ENCODE measurements at regions not wholly inside any gene's neighbourhood (a gene's known extent, or its start where the extent isn't known, plus 50 kb on each side); places are given as distances from the start of the nearest gene placed in this dataset.

- Mint-ChIP-seq H3K4me1 (ENCODE audit: low read depth in 2 of 2) (no peaks in the 10 kb centered on the region), H3K27ac (no peak overlapping the region), H3K27me3 (no peaks in the 10 kb centered on the region), H3K9me3 (peaks cover 9 to 19% of the 10 kb centered on the region in 2 donors), H3K36me3 (ENCODE audit: insufficient read depth) (no peaks in the 10 kb centered on the region), H3K4me3 (no peak overlapping the region)
- ATAC-seq (replicated peaks): no peak
- no peak for DNase-seq
These were observed 111.5 kb upstream of the RBFOX1 start for GRCh38 chr16:7221157-7221556.

GRCh38 chr16:7218936-7219335 lies 113.7 kb upstream of the RBFOX1 start:
- Mint-ChIP-seq H3K27me3 (no peaks in the 10 kb centered on the region), H3K4me3 (no peak overlapping the region), H3K9me3 (peaks cover 14 to 32% of the 10 kb centered on the region in 2 donors), H3K27ac (no peak overlapping the region), H3K4me1 (ENCODE audit: low read depth in 2 of 2) (no peaks in the 10 kb centered on the region), H3K36me3 (ENCODE audit: insufficient read depth) (no peaks in the 10 kb centered on the region)
- no peak for ATAC-seq (replicated peaks)
- no peak for DNase-seq

- Mint-ChIP-seq H3K27ac (no peak overlapping the region), H3K36me3 (ENCODE audit: insufficient read depth) (no peaks in the 10 kb centered on the region), H3K27me3 (no peaks in the 10 kb centered on the region), H3K4me3 (no peak overlapping the region), H3K4me1 (ENCODE audit: low read depth in 2 of 2) (no peaks in the 10 kb centered on the region), H3K9me3 (peaks cover 14 to 32% of the 10 kb centered on the region in 2 donors)
- DNase-seq: no peak
- ATAC-seq (replicated peaks): no peak
These were observed 114.8 kb upstream of the RBFOX1 start for GRCh38 chr16:7217797-7218196.

GRCh38 chr16:7216719-7217118 lies 115.9 kb upstream of the RBFOX1 start:
- Mint-ChIP-seq H3K4me1 (ENCODE audit: low read depth in 2 of 2) (no peaks in the 10 kb centered on the region), H3K9me3 (peaks cover 16 to 32% of the 10 kb centered on the region in 2 donors), H3K27ac (no peak overlapping the region), H3K36me3 (ENCODE audit: insufficient read depth) (no peaks in the 10 kb centered on the region), H3K27me3 (no peaks in the 10 kb centered on the region), H3K4me3 (no peak overlapping the region)
- DNase-seq: no peak
- ATAC-seq (replicated peaks): no peak

- DNase-seq: no peak
- no peak overlapping the region for H3K27ac Mint-ChIP-seq
- H3K36me3 Mint-ChIP-seq (ENCODE audit: insufficient read depth): no peaks in the 10 kb centered on the region
- H3K9me3 Mint-ChIP-seq: peaks cover 10 to 27% of the 10 kb centered on the region in 2 donors
- no peak overlapping the region for H3K4me3 Mint-ChIP-seq
- no peaks in the 10 kb centered on the region for H3K4me1 Mint-ChIP-seq (ENCODE audit: low read depth in 2 of 2)
- H3K27me3 Mint-ChIP-seq: no peaks in the 10 kb centered on the region
- no peak for ATAC-seq (replicated peaks)
These were observed 120.9 kb upstream of the RBFOX1 start for GRCh38 chr16:7211781-7212180.

GRCh38 chr16:7209598-7209997 lies 123.0 kb upstream of the RBFOX1 start:
- Mint-ChIP-seq H3K4me1 (ENCODE audit: low read depth in 2 of 2) (no peaks in the 10 kb centered on the region), H3K27me3 (no peaks in the 10 kb centered on the region), H3K9me3 (peaks cover 13 to 20% of the 10 kb centered on the region in 2 donors), H3K27ac (no peak overlapping the region), H3K4me3 (no peak overlapping the region), H3K36me3 (ENCODE audit: insufficient read depth) (no peaks in the 10 kb centered on the region)
- DNase-seq: no peak
- no peak for ATAC-seq (replicated peaks)

GRCh38 chr16:7206469-7206868 lies 126.2 kb upstream of the RBFOX1 start:
- H3K36me3 Mint-ChIP-seq (ENCODE audit: insufficient read depth): no peaks in the 10 kb centered on the region
- ATAC-seq (replicated peaks): no peak
- peaks cover 9 to 23% of the 10 kb centered on the region in 2 donors for H3K9me3 Mint-ChIP-seq
- H3K4me1 Mint-ChIP-seq (ENCODE audit: low read depth in 2 of 2): no peaks in the 10 kb centered on the region
- H3K27ac Mint-ChIP-seq: no peak overlapping the region
- DNase-seq: no peak
- H3K27me3 Mint-ChIP-seq: no peaks in the 10 kb centered on the region
- no peak overlapping the region for H3K4me3 Mint-ChIP-seq

- Mint-ChIP-seq H3K4me1 (ENCODE audit: low read depth in 2 of 2) (no peaks in the 10 kb centered on the region), H3K27ac (no peak overlapping the region), H3K9me3 (peaks cover 14 to 34% of the 10 kb centered on the region in 2 donors), H3K4me3 (no peak overlapping the region), H3K27me3 (no peaks in the 10 kb centered on the region), H3K36me3 (ENCODE audit: insufficient read depth) (no peaks in the 10 kb centered on the region)
- ATAC-seq (replicated peaks) (no peak), DNase-seq (no peak)
These were observed 132.3 kb upstream of the RBFOX1 start for GRCh38 chr16:7200320-7200719.

- no peak overlapping the region for H3K27ac Mint-ChIP-seq
- no peaks in the 10 kb centered on the region for H3K36me3 Mint-ChIP-seq (ENCODE audit: insufficient read depth)
- H3K4me1 Mint-ChIP-seq (ENCODE audit: low read depth in 2 of 2): no peaks in the 10 kb centered on the region
- DNase-seq (no peak), ATAC-seq (replicated peaks) (no peak)
- peaks cover 6 to 13% of the 10 kb centered on the region in 2 donors for H3K9me3 Mint-ChIP-seq
- no peaks in the 10 kb centered on the region for H3K27me3 Mint-ChIP-seq
- H3K4me3 Mint-ChIP-seq: no peak overlapping the region
These were observed 147.0 kb upstream of the RBFOX1 start for GRCh38 chr16:7185689-7186088.

- Mint-ChIP-seq H3K4me3 (no peak overlapping the region), H3K27ac (no peak overlapping the region)
- ATAC-seq (replicated peaks): no peak
These were observed 147.5 kb upstream of the RBFOX1 start for GRCh38 chr16:7185165-7185564.

GRCh38 chr16:7183768-7184167 lies 148.9 kb upstream of the RBFOX1 start:
- peaks cover 5 to 6% of the 10 kb centered on the region in 2 donors for H3K9me3 Mint-ChIP-seq
- no peaks in the 10 kb centered on the region for H3K27me3 Mint-ChIP-seq
- no peak overlapping the region for H3K27ac Mint-ChIP-seq
- no peaks in the 10 kb centered on the region for H3K4me1 Mint-ChIP-seq (ENCODE audit: low read depth in 2 of 2)
- H3K4me3 Mint-ChIP-seq: no peak overlapping the region
- DNase-seq: no peak
- no peaks in the 10 kb centered on the region for H3K36me3 Mint-ChIP-seq (ENCODE audit: insufficient read depth)
- ATAC-seq (replicated peaks): no peak

More at GRCh38 chr16:7185165-7185564, 147.5 kb upstream of the RBFOX1 start:
- Mint-ChIP-seq H3K36me3 (ENCODE audit: insufficient read depth) (no peaks in the 10 kb centered on the region), H3K27me3 (no peaks in the 10 kb centered on the region), H3K9me3 (peaks cover 6 to 8% of the 10 kb centered on the region in 2 donors), H3K4me1 (ENCODE audit: low read depth in 2 of 2) (no peaks in the 10 kb centered on the region)
- DNase-seq: no peak

GRCh38 chr16:7182510-7183109 lies 150.0 kb upstream of the RBFOX1 start:
- H3K9me3 Mint-ChIP-seq: peaks cover 5 to 6% of the 10 kb centered on the region in 2 donors
- ATAC-seq (replicated peaks) (no peak), DNase-seq (no peak)
- H3K4me1 Mint-ChIP-seq (ENCODE audit: low read depth in 2 of 2): no peaks in the 10 kb centered on the region
- no peak overlapping the region for H3K4me3 Mint-ChIP-seq
- H3K27ac Mint-ChIP-seq: no peak overlapping the region
- no peaks in the 10 kb centered on the region for H3K27me3 Mint-ChIP-seq
- no peaks in the 10 kb centered on the region for H3K36me3 Mint-ChIP-seq (ENCODE audit: insufficient read depth)

GRCh38 chr16:7177875-7178274 lies 154.8 kb upstream of the RBFOX1 start:
- ATAC-seq (replicated peaks) (no peak), DNase-seq (no peak)
- Mint-ChIP-seq H3K4me1 (ENCODE audit: low read depth in 2 of 2) (no peaks in the 10 kb centered on the region), H3K27me3 (no peaks in the 10 kb centered on the region), H3K36me3 (ENCODE audit: insufficient read depth) (no peaks in the 10 kb centered on the region), H3K27ac (no peak overlapping the region), H3K9me3 (peaks cover 6 to 12% of the 10 kb centered on the region in 2 donors), H3K4me3 (no peak overlapping the region)

- Mint-ChIP-seq H3K4me3 (no peak overlapping the region), H3K27me3 (no peaks in the 10 kb centered on the region), H3K9me3 (peaks cover 13 to 24% of the 10 kb centered on the region in 2 donors), H3K27ac (no peak overlapping the region), H3K36me3 (ENCODE audit: insufficient read depth) (no peaks in the 10 kb centered on the region), H3K4me1 (ENCODE audit: low read depth in 2 of 2) (no peaks in the 10 kb centered on the region)
- no peak for DNase-seq
- ATAC-seq (replicated peaks): no peak
These were observed 161.5 kb upstream of the RBFOX1 start for GRCh38 chr16:7171151-7171550.

GRCh38 chr16:7167626-7168025 lies 165.0 kb upstream of the RBFOX1 start:
- peaks cover 14 to 36% of the 10 kb centered on the region in 2 donors for H3K9me3 Mint-ChIP-seq
- DNase-seq: no peak
- H3K27me3 Mint-ChIP-seq: no peaks in the 10 kb centered on the region
- no peak overlapping the region for H3K27ac Mint-ChIP-seq
- ATAC-seq (replicated peaks): no peak
- no peaks in the 10 kb centered on the region for H3K36me3 Mint-ChIP-seq (ENCODE audit: insufficient read depth)
- no peak overlapping the region for H3K4me3 Mint-ChIP-seq
- no peaks in the 10 kb centered on the region for H3K4me1 Mint-ChIP-seq (ENCODE audit: low read depth in 2 of 2)
